ENCODE measurements at regions not wholly inside any gene's neighbourhood (a gene's known extent, or its start where the extent isn't known, plus 50 kb on each side); places are given as distances from the start of the nearest gene placed in this dataset.
"Not testable (repeated sequence)": the region's sequence is repeated elsewhere in the genome, so short reads cannot be mapped to it uniquely, and the experiment has no call there.

DNA sequence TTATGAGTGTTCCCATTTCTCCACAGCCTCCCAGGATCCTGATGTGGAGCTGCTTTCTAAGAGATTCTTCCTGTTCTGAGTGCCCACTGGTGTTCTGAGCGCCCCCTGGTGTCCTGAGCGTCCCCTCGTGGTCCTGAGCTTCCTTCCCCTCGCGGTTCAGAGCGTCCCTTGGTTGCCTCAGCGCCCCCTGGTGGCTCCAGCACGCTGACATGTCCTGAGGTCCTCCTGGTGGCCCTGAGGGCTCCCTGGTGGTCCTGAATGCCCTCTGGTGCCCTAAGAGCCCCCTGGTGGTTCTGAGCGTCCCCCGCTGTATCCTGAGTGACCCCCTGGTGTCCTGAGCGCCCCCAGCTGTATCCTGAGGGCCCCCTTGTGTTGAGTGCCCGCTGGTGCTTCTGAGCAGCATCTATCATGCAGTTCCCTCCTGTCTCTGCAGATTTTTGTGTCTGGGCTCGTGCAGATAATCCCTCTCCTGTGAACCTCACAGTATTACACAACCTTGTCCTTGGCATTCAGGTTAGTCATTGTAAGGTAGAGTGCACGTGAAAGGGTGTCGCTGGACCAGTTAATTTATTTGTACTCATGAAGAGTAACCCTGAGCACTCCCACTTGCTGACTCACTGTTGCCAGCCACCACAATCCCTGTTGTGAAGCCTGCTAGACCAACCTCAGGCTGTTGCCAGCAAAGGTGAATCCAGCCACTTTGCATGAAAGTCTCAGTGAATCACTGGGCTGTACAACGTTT is 1214.9 kb downstream of the TMEM121 start:
- H3K36me3 ChIP-seq; H3K4me3 ChIP-seq; ATAC-seq; H3K4me1 ChIP-seq; H3K27ac ChIP-seq; H3K9me3 ChIP-seq; intact Hi-C loops (cut with DNase I); H3K27me3 ChIP-seq: not testable (repeated sequence)
- DNase-seq, result peak in 1 of 5 donors; percentile 22
- 33 to 68% (median 40%) methylated on average over 1 to 16 of the region's 16 CpGs; no CpG with 5 or more reads in 1 of the 4 donors for WGBS, 4 donors

DNA sequence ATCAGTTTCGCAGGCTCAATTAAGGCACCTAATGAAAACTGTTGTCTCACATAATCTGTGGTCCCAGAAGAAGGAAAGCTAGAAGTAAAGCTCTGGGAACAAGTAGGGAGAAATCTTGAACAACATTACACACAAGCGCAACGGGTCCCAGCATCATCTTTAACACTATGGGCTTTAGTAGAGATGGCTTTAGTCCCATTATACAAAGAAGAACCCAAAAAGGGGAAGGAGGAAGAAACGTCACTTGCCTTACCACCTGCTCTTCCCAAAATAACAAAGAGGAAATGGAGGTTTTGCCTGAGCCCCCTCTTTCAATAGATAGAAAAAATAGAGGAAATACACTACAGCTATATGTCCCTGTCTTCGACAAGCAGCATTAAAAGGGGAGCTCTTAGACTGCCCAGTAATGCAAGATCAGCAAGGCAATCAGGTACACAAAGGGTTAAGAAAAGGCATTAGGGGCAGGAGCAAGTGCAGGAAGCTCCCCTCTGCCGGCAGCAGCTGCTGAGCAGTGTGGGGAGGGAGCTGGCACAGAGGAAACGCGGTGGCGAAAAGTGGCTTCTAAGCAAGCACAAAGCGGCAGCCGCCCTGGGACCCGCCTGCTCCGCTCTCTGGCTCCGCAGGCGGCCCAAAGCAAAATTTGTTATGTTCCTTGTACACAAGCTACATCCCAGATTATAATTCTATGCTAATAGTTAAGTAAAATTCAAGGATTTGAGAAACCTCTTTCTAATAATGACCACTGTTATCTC is 1218.8 kb downstream of the TMEM121 start:
- H3K27me3 ChIP-seq; H3K9me3 ChIP-seq; H3K27ac ChIP-seq; H3K36me3 ChIP-seq; H3K4me1 ChIP-seq; intact Hi-C loops (cut with DNase I); H3K4me3 ChIP-seq: not testable (repeated sequence)
- WGBS, 4 donors, result 32 to 54% (median 48%) methylated on average over 11 to 15 of the region's 15 CpGs
- ATAC-seq (peak in 2 of 4 donors; percentile 53 to 63), DNase-seq (peak in 1 of 5 donors; percentile 18)

DNA sequence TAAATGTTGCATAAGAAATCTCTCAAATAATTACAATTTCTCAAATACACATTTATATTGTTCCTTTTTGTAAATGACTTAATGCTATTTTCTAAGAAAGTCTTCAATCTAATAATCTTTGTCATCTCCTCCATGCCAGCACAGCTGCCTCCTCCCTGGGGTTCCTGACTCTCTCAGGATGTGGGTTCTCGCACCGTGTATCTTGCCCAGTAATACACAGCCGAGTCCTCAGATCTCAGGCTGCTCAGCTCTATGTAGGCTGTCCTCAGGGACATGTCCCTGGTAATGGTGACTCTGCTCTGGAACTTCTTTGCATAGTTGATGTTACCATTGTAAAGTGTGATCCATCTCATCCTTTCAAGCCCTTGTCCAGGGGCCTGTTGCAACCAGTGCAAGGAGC is 1223.7 kb downstream of the TMEM121 start:
- DNase-seq; H3K4me3 ChIP-seq; intact Hi-C loops (cut with DNase I); H3K27ac ChIP-seq; H3K27me3 ChIP-seq; H3K4me1 ChIP-seq; ATAC-seq; H3K9me3 ChIP-seq; H3K36me3 ChIP-seq: not testable (repeated sequence)
- 40% methylated on average over 1 of the region's 3 CpGs; no CpG with 5 or more reads in 3 of the 4 donors for WGBS, 4 donors

DNA sequence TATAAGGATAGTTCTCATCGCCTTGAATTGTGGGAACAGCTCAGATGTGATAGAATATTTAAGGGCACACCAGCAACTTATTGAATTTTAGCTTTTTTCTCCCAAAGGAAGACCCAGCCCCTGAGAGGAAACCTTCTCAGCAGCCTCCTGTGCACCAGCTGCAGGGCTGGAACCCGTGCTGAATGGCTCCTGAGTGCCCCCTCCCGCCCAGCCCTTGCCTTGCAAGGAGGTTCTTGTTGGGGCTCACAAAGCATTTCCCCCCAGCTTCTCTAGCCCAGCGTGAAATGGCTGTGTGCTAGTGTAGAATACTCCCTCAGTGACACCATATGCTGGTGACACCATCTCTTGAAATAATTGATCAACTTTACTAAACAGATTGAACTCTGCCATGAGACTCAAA is 1227.4 kb downstream of the TMEM121 start:
- H3K27ac ChIP-seq; DNase-seq; H3K4me1 ChIP-seq; H3K9me3 ChIP-seq; H3K36me3 ChIP-seq; H3K4me3 ChIP-seq; ATAC-seq; intact Hi-C loops (cut with DNase I); H3K27me3 ChIP-seq: not testable (repeated sequence)
- 0 to 31% (median 15%) methylated on average over 1 to 4 of the region's 4 CpGs; no CpG with 5 or more reads in 1 of the 4 donors for WGBS, 4 donors

DNA sequence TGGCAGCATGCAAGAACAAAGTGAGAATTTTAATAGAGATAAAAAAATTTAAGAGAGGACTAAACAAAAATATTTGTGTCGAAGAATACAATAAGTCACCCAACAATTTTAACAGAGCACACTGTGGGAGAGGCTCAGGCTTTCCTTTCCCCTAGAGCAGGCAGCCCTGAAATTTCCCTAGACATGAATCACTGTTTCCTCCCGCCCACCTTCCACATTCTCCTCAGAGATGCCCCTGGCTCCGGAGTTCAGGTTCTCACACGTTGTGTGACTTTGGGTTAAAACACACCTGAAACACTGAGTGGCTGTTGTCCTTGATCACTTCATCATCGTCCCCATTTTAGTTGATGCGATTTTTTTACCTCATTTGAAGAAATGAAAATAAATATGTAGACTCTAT is 1231.1 kb downstream of the TMEM121 start:
- H3K4me1 ChIP-seq; intact Hi-C loops (cut with DNase I); H3K27ac ChIP-seq; H3K9me3 ChIP-seq; ATAC-seq; H3K36me3 ChIP-seq; H3K27me3 ChIP-seq; H3K4me3 ChIP-seq; DNase-seq: not testable (repeated sequence)
- 31 to 54% (median 37%) methylated on average over 6 of the region's 6 CpGs for WGBS, 4 donors

DNA sequence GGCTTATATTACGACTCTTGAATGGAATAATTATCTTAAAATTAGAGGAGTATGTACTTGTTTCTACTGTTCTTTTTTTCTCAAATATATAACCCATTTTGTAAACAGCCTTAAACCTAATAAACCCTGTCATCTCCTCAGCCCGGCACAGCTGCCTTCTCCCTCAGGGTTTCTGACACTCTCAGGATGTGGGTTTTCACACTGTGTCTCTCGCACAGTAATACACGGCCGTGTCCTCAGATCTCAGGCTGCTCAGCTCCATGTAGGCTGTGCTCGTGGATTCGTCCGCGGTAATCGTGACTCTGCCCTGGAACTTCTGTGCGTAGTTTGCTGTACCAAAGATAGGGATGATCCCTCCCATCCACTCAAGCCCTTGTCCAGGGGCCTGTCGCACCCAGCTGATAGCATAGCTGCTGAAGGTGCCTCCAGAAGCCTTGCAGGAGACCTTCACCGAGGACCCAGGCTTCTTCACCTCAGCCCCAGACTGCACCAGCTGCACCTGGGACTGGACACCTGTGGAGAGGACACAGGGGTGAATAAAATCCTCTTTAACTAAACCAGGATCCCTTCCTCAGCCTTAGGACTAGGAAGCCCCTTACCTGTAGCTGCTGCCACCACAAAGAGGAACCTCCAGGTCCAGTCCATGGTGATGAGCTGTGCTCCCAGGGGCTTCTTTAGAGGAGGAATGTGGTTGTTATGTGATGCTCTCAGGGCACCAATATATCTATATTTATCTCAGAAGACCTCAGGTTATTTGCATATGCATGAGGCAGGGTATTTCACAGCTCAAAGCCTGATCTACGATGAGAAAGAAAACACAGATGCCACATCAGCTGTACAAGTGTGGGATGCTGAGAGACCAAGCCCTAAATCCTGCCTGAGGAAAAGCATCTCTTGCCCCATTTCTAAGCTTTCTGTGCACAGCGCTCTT is 1235.8 kb downstream of the TMEM121 start:
- intact Hi-C loops (cut with DNase I); H3K4me3 ChIP-seq; DNase-seq; ATAC-seq; H3K9me3 ChIP-seq; H3K36me3 ChIP-seq; H3K4me1 ChIP-seq; H3K27ac ChIP-seq; H3K27me3 ChIP-seq: not testable (repeated sequence)
- 59 to 89% (median 72%) methylated on average over 2 to 12 of the region's 15 CpGs for WGBS, 4 donors

DNA sequence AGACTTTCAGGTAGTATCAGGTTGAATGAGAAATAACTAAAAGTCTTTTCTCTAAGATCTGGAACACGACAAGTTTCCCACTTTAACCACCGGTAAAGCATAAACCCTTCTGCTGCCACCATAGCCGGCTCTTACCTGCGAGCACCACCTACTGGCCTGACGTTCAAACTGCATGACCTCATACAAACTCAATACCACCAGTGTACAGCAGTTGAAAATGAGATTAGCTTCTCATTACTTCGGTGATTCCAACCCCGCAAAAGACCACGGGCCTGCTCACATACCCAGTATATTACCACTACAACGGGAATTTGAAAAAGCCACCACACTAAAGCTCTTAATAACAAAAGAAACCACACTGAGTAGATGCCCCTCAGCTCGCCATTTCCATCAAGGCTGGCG is 1238.6 kb downstream of the TMEM121 start:
- H3K27ac ChIP-seq; H3K4me1 ChIP-seq; DNase-seq; H3K36me3 ChIP-seq; H3K27me3 ChIP-seq; H3K4me3 ChIP-seq; H3K9me3 ChIP-seq; intact Hi-C loops (cut with DNase I): not testable (repeated sequence)
- TF ChIP-seq, protein P1, sequence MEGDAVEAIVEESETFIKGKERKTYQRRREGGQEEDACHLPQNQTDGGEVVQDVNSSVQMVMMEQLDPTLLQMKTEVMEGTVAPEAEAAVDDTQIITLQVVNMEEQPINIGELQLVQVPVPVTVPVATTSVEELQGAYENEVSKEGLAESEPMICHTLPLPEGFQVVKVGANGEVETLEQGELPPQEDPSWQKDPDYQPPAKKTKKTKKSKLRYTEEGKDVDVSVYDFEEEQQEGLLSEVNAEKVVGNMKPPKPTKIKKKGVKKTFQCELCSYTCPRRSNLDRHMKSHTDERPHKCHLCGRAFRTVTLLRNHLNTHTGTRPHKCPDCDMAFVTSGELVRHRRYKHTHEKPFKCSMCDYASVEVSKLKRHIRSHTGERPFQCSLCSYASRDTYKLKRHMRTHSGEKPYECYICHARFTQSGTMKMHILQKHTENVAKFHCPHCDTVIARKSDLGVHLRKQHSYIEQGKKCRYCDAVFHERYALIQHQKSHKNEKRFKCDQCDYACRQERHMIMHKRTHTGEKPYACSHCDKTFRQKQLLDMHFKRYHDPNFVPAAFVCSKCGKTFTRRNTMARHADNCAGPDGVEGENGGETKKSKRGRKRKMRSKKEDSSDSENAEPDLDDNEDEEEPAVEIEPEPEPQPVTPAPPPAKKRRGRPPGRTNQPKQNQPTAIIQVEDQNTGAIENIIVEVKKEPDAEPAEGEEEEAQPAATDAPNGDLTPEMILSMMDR (IDR thresholded peaks at IDR 0.05), result peak; percentile 14 to 58 (median 48)
- ATAC-seq, result peak in 3 of 4 donors; percentile 41 to 78 (median 68)
- WGBS, 4 donors, result 22 to 33% (median 27%) methylated on average over 10 to 11 of the region's 11 CpGs

Measured in heart left ventricle (tissue), 16 donors.